HAP-1 (cell line): ENCODE measurements at regions not wholly inside any gene's neighbourhood (a gene's known extent, or its start where the extent isn't known, plus 50 kb on each side); places are given as distances from the start of the nearest gene placed in this dataset.
"Not testable (repeated sequence)": the region's sequence is repeated elsewhere in the genome, so short reads cannot be mapped to it uniquely, and the experiment has no call there.

ENCODE experiments used
- DNase-seq, 2 experiments: peaks; one replicate each; pipeline ENCODE4 v3.0.0-alpha.2; 2016 to 2020; ENCODE audit warnings: low spot score in 2 of 2
- H3K27me3 ChIP-seq: fragments of 250-450 bp; sonication (Bioruptor Pico); 2 replicates; pipeline ENCODE4 v1.5.1; 2020; ENCODE audit warnings: low read depth, mild to moderate bottlenecking, moderate library complexity
- H3K36me3 ChIP-seq: fragments of 250-450 bp; sonication (Bioruptor Pico); replicated peaks from 2 replicates; pipeline ENCODE4 v1.5.1; 2020; ENCODE audit warnings: mild to moderate bottlenecking
- H3K4me1 ChIP-seq: fragments of 250-450 bp; sonication (Bioruptor Pico); 2 replicates; pipeline ENCODE4 v1.5.1; 2020; ENCODE audit warnings: mild to moderate bottlenecking
- H3K4me3 ChIP-seq: fragments of 250-450 bp; sonication (Bioruptor Pico); 2 replicates; pipeline ENCODE4 v1.5.1; 2020; ENCODE audit warnings: mild to moderate bottlenecking, moderate library complexity
- H3K9me3 ChIP-seq: fragments of 250-450 bp; sonication (Bioruptor Pico); 2 replicates; pipeline ENCODE4 v1.5.1; 2020; ENCODE audit warnings: mild to moderate bottlenecking, moderate library complexity
- in situ Hi-C: fragments of 300-500 bp; cut with MboI; formaldehyde crosslinking; loops from 3 replicates; pipeline ENCODE4 v1.14.3; 2020; ENCODE audit warnings: low sequenced_read_pairs, inconsistent platforms, mixed read lengths

- H3K4me3 ChIP-seq, in situ Hi-C loops, H3K4me1 ChIP-seq, H3K9me3 ChIP-seq, H3K27me3 ChIP-seq, DNase-seq, H3K36me3 ChIP-seq: not testable (repeated sequence)
Measured at GRCh38 chr11:87703589-87703988, 471.7 kb downstream of the RAB38 start.

GRCh38 chr11:87675993-87676392 is 499.2 kb downstream of the RAB38 start:
- Histone ChIP-seq H3K4me1 (no peaks in the 10 kb centered on the region), H3K9me3 (no peaks in the 10 kb centered on the region), H3K27me3 (no peaks in the 10 kb centered on the region), H3K4me3 (no peak overlapping the region), H3K36me3 (no peaks in the 10 kb centered on the region)
- DNase-seq: no peak
- in situ Hi-C loops: no loop called here

- in situ Hi-C loops: no loop called here
- DNase-seq: no peak
- no peaks in the 10 kb centered on the region for H3K4me1 ChIP-seq
- H3K9me3 ChIP-seq: no peaks in the 10 kb centered on the region
- no peaks in the 10 kb centered on the region for H3K36me3 ChIP-seq
- no peaks in the 10 kb centered on the region for H3K27me3 ChIP-seq
- no peak overlapping the region for H3K4me3 ChIP-seq
Measured at GRCh38 chr11:87666730-87667129, 508.5 kb downstream of the RAB38 start.

- Histone ChIP-seq H3K27me3 (no peaks in the 10 kb centered on the region), H3K36me3 (no peaks in the 10 kb centered on the region), H3K9me3 (no peaks in the 10 kb centered on the region), H3K4me1 (no peaks in the 10 kb centered on the region), H3K4me3 (no peak overlapping the region)
- no peak for DNase-seq
- in situ Hi-C loops: no loop called here
Measured at GRCh38 chr11:87662287-87662686, 513.0 kb downstream of the RAB38 start.

- H3K4me3 ChIP-seq: no peak overlapping the region
- no peaks in the 10 kb centered on the region for H3K36me3 ChIP-seq
- in situ Hi-C loops: no loop called here
- no peaks in the 10 kb centered on the region for H3K9me3 ChIP-seq
- no peaks in the 10 kb centered on the region for H3K27me3 ChIP-seq
- no peak for DNase-seq
- no peaks in the 10 kb centered on the region for H3K4me1 ChIP-seq
Measured at GRCh38 chr11:87660926-87661660, 514.1 kb downstream of the RAB38 start.

- H3K4me3 ChIP-seq: no peak overlapping the region
- H3K9me3 ChIP-seq: no peaks in the 10 kb centered on the region
- H3K36me3 ChIP-seq: no peaks in the 10 kb centered on the region
- no peaks in the 10 kb centered on the region for H3K4me1 ChIP-seq
- no peak for DNase-seq
- in situ Hi-C loops: no loop called here
- no peaks in the 10 kb centered on the region for H3K27me3 ChIP-seq
Measured at GRCh38 chr11:87659807-87660206, 515.4 kb downstream of the RAB38 start.

GRCh38 chr11:87645626-87646025 is 529.6 kb downstream of the RAB38 start:
- Histone ChIP-seq H3K9me3 (no peaks in the 10 kb centered on the region), H3K27me3 (no peaks in the 10 kb centered on the region), H3K4me3 (no peak overlapping the region), H3K4me1 (no peaks in the 10 kb centered on the region), H3K36me3 (no peaks in the 10 kb centered on the region)
- no peak for DNase-seq
- in situ Hi-C loops: no loop called here

GRCh38 chr11:87639753-87640364 is 535.4 kb downstream of the RAB38 start:
- no peak for DNase-seq
- Histone ChIP-seq H3K27me3 (no peaks in the 10 kb centered on the region), H3K4me3 (no peak overlapping the region), H3K4me1 (no peaks in the 10 kb centered on the region), H3K36me3 (no peaks in the 10 kb centered on the region), H3K9me3 (no peaks in the 10 kb centered on the region)
- in situ Hi-C loops: no loop called here

- DNase-seq: no peak
- no peaks in the 10 kb centered on the region for H3K36me3 ChIP-seq
- H3K27me3 ChIP-seq: no peaks in the 10 kb centered on the region
- H3K4me1 ChIP-seq: no peaks in the 10 kb centered on the region
- no peak overlapping the region for H3K4me3 ChIP-seq
- in situ Hi-C loops: no loop called here
- H3K9me3 ChIP-seq: no peaks in the 10 kb centered on the region
Measured at GRCh38 chr11:87635001-87635400, 540.2 kb downstream of the RAB38 start.

- in situ Hi-C loops: no loop called here
- Histone ChIP-seq H3K9me3 (no peaks in the 10 kb centered on the region), H3K4me1 (no peaks in the 10 kb centered on the region), H3K36me3 (no peaks in the 10 kb centered on the region), H3K4me3 (no peak overlapping the region), H3K27me3 (no peaks in the 10 kb centered on the region)
- no peak for DNase-seq
Measured at GRCh38 chr11:87634331-87634730, 540.9 kb downstream of the RAB38 start.

GRCh38 chr11:87628957-87629356 is 546.3 kb downstream of the RAB38 start:
- no peak overlapping the region for H3K4me3 ChIP-seq
- no peaks in the 10 kb centered on the region for H3K4me1 ChIP-seq
- in situ Hi-C loops: no loop called here
- no peak for DNase-seq
- no peaks in the 10 kb centered on the region for H3K9me3 ChIP-seq
- no peaks in the 10 kb centered on the region for H3K27me3 ChIP-seq
- H3K36me3 ChIP-seq: no peaks in the 10 kb centered on the region

- no peaks in the 10 kb centered on the region for H3K36me3 ChIP-seq
- no peak for DNase-seq
- in situ Hi-C loops: no loop called here
- H3K27me3 ChIP-seq: no peaks in the 10 kb centered on the region
- no peaks in the 10 kb centered on the region for H3K4me1 ChIP-seq
- H3K9me3 ChIP-seq: no peaks in the 10 kb centered on the region
- H3K4me3 ChIP-seq: no peak overlapping the region
Measured at GRCh38 chr11:87628026-87628580, 547.1 kb downstream of the RAB38 start.

- H3K4me3 ChIP-seq, H3K9me3 ChIP-seq, H3K4me1 ChIP-seq, in situ Hi-C loops, DNase-seq, H3K36me3 ChIP-seq, H3K27me3 ChIP-seq: not testable (repeated sequence)
Measured at GRCh38 chr11:87623531-87624365, 551.5 kb downstream of the RAB38 start.

GRCh38 chr11:87616511-87616910 is 558.7 kb downstream of the RAB38 start:
- no peaks in the 10 kb centered on the region for H3K36me3 ChIP-seq
- no peak for DNase-seq
- H3K4me1 ChIP-seq: no peaks in the 10 kb centered on the region
- no peaks in the 10 kb centered on the region for H3K27me3 ChIP-seq
- in situ Hi-C loops: no loop called here
- H3K4me3 ChIP-seq: no peak overlapping the region
- H3K9me3 ChIP-seq: no peaks in the 10 kb centered on the region
